OCI-LY1 (cell line): ENCODE measurements at regions not wholly inside any gene's neighbourhood (a gene's known extent, or its start where the extent isn't known, plus 50 kb on each side); places are given as distances from the start of the nearest gene placed in this dataset.

ENCODE experiments used
- H2AFZ ChIP-seq: fragments of 200-600 bp; sonication (generic), shearing (Covaris generic); 2 replicates; pipeline ENCODE4 v1.6.0; 2014; ENCODE audit warnings: antibody characterized with exemption, mild to moderate bottlenecking, low read length
- H3F3A ChIP-seq: fragments of 200-600 bp; sonication (generic), shearing (Covaris generic); 2 replicates; pipeline ENCODE4 v1.6.0; 2014; ENCODE audit warnings: mild to moderate bottlenecking, antibody characterized with exemption, low read length, moderate library complexity; ENCODE audit not compliant: insufficient read depth
- H3K27ac ChIP-seq: fragments of 200-600 bp; sonication (generic); 2 replicates; pipeline ENCODE4 v1.5.1; 2014; ENCODE audit warnings: low read length, mixed run types, mild to moderate bottlenecking, low read depth; ENCODE audit not compliant: poor library complexity, severe bottlenecking
- H3K27me3 ChIP-seq: fragments of 200-600 bp; sonication (generic); 2 replicates; pipeline ENCODE4 v1.6.0; 2014; ENCODE audit warnings: antibody characterized with exemption, mild to moderate bottlenecking, low read length, moderate library complexity; ENCODE audit not compliant: insufficient read depth
- H3K36me3 ChIP-seq: fragments of 200-600 bp; sonication (generic); 2 replicates; pipeline ENCODE4 v1.6.1; 2014; ENCODE audit warnings: mild to moderate bottlenecking, antibody characterized with exemption, low read length, moderate library complexity, mixed read lengths; ENCODE audit not compliant: insufficient read depth
- H3K4me1 ChIP-seq: fragments of 200-600 bp; sonication (generic); 2 replicates; pipeline ENCODE4 v1.5.1; 2014; ENCODE audit warnings: mild to moderate bottlenecking, low read length, moderate library complexity; ENCODE audit not compliant: insufficient read depth, severe bottlenecking
- H3K4me2 ChIP-seq: fragments of 200-600 bp; sonication (generic), shearing (Covaris generic); 2 replicates; pipeline ENCODE4 v1.6.1; 2014; ENCODE audit warnings: low read length
- H3K4me3 ChIP-seq: fragments of 200-600 bp; sonication (generic); 2 replicates; pipeline ENCODE4 v1.5.1; 2014; ENCODE audit warnings: low read length, low read depth, mild to moderate bottlenecking, mixed read lengths; ENCODE audit not compliant: poor library complexity, severe bottlenecking
- H3K79me2 ChIP-seq: fragments of 200-600 bp; shearing (Covaris generic); 2 replicates; pipeline ENCODE4 v1.6.1; 2016; ENCODE audit warnings: mixed run types, low read length, mixed read lengths; ENCODE audit not compliant: insufficient read depth
- H3K9ac ChIP-seq: fragments of 200-600 bp; sonication (generic), shearing (Covaris generic); 2 replicates; pipeline ENCODE4 v1.6.1; 2014; ENCODE audit warnings: mild to moderate bottlenecking, low read length, mixed read lengths
- H3K9me2 ChIP-seq: fragments of 200-600 bp; sonication (generic), shearing (Covaris generic); 2 replicates; pipeline ENCODE4 v1.6.1; 2014; ENCODE audit warnings: low read depth, mild to moderate bottlenecking, low read length, mixed read lengths
- H3K9me3 ChIP-seq: fragments of 200-600 bp; shearing (Covaris generic); 2 replicates; pipeline ENCODE4 v1.6.1; 2014; ENCODE audit warnings: low read length, mixed read lengths
- H4K20me1 ChIP-seq: fragments of 200-600 bp; sonication (generic), shearing (Covaris generic); 2 replicates; pipeline ENCODE4 v1.6.0; 2016; ENCODE audit warnings: mild to moderate bottlenecking, low read length; ENCODE audit not compliant: insufficient read depth
- EZH2 ChIP-seq: fragments of 200-600 bp; sonication (generic), shearing (Covaris generic); IDR thresholded peaks from 2 replicates; pipeline ENCODE4 v1.8.0; 2017; ENCODE audit warnings: borderline replicate concordance, mixed run types, mild to moderate bottlenecking, antibody characterized with exemption, low read length, moderate library complexity, mixed read lengths
- TF ChIP-seq, protein P1 (sequence below): fragments of 200-600 bp; sonication (generic), shearing (Covaris generic); IDR thresholded peaks from 2 replicates; pipeline ENCODE4 v1.5.1; 2017; ENCODE audit warnings: mild to moderate bottlenecking, antibody characterized with exemption, low read length, moderate library complexity, mixed read lengths

DNA sequence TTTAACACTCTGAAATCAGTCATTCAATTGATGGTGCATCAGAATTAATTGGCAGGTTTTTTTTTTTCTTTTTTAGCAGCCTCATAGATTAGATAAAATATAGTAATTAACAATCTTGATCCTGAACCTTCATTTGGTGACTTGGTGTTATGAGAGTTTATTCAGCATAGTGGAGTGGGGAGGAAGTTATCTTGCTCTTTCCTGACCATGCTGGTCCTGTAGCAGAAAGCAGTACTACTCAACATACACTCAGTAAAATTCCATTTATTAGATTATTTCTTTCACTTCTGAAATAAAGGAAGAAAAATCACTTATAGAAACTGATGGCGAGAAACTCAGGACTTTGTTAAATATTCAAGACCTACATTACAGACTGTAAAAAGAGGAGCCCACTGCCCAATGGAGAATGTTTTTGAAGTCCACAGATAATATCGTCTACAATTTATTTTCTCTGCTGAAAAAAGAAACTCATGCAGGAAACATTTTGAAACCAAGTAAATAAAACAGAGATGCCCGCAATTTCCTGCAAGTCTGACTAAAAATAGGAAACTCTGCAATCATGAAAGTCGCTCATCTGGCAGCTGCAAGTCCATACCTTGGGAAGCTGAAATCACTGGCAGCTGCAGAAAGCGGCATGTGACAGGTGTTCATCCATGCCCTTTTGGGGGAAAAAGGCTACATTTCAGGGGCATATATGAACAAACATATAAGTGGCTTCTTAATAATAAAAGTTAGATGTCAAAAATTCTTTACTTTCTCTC, 233.2 kb upstream of the RFX3 start:
- no peak overlapping the region for H3K4me2 ChIP-seq
- no peak overlapping the region for H3K4me3 ChIP-seq
- H3K9ac ChIP-seq, result no peak overlapping the region
- H3K4me1 ChIP-seq, result no peaks in the 10 kb centered on the region
- H3K9me3 ChIP-seq, result no peaks in the 10 kb centered on the region
- H3K36me3 ChIP-seq, result no peaks in the 10 kb centered on the region
- H3F3A ChIP-seq, result no peaks in the 10 kb centered on the region
- no peak overlapping the region for H3K27ac ChIP-seq
- no peaks in the 10 kb centered on the region for H4K20me1 ChIP-seq
- TF ChIP-seq EZH2, result no peak
- TF ChIP-seq, protein P1, sequence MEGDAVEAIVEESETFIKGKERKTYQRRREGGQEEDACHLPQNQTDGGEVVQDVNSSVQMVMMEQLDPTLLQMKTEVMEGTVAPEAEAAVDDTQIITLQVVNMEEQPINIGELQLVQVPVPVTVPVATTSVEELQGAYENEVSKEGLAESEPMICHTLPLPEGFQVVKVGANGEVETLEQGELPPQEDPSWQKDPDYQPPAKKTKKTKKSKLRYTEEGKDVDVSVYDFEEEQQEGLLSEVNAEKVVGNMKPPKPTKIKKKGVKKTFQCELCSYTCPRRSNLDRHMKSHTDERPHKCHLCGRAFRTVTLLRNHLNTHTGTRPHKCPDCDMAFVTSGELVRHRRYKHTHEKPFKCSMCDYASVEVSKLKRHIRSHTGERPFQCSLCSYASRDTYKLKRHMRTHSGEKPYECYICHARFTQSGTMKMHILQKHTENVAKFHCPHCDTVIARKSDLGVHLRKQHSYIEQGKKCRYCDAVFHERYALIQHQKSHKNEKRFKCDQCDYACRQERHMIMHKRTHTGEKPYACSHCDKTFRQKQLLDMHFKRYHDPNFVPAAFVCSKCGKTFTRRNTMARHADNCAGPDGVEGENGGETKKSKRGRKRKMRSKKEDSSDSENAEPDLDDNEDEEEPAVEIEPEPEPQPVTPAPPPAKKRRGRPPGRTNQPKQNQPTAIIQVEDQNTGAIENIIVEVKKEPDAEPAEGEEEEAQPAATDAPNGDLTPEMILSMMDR, result no peak
- no peaks in the 10 kb centered on the region for H3K27me3 ChIP-seq
- no peaks in the 10 kb centered on the region for H3K9me2 ChIP-seq
- no peaks in the 10 kb centered on the region for H3K79me2 ChIP-seq
- H2AFZ ChIP-seq, result no peak overlapping the region

DNA sequence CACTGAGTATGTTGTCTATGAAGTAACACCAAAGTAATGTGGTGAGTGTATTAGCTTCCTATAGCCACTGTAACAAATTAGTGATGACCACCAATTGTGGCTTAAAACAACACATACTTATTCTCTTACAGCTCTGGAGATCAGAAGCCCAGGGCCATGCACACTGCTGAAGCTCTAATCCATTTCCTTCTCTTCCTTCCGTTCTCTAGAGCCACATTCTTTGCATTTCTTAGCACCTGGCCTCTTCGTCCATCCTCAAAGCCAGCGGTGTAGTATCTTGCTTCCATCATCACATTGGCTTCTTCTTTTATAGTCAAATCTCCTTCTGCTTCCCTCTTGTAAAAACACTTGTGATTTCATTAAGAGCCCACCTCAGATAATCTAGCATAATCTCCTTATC, 230.3 kb upstream of the RFX3 start:
- TF ChIP-seq EZH2, result no peak
- TF ChIP-seq, protein P1, result no peak
- H3K79me2 ChIP-seq, result no peaks in the 10 kb centered on the region
- H3K9me2 ChIP-seq, result no peaks in the 10 kb centered on the region
- no peak overlapping the region for H3K4me3 ChIP-seq
- H3K9ac ChIP-seq, result no peak overlapping the region
- H3K36me3 ChIP-seq, result no peaks in the 10 kb centered on the region
- no peaks in the 10 kb centered on the region for H3K9me3 ChIP-seq
- H4K20me1 ChIP-seq, result no peaks in the 10 kb centered on the region
- no peak overlapping the region for H3K4me2 ChIP-seq
- H2AFZ ChIP-seq, result no peak overlapping the region
- H3K27me3 ChIP-seq, result no peaks in the 10 kb centered on the region
- H3F3A ChIP-seq, result no peaks in the 10 kb centered on the region
- H3K4me1 ChIP-seq, result no peaks in the 10 kb centered on the region
- no peak overlapping the region for H3K27ac ChIP-seq

DNA sequence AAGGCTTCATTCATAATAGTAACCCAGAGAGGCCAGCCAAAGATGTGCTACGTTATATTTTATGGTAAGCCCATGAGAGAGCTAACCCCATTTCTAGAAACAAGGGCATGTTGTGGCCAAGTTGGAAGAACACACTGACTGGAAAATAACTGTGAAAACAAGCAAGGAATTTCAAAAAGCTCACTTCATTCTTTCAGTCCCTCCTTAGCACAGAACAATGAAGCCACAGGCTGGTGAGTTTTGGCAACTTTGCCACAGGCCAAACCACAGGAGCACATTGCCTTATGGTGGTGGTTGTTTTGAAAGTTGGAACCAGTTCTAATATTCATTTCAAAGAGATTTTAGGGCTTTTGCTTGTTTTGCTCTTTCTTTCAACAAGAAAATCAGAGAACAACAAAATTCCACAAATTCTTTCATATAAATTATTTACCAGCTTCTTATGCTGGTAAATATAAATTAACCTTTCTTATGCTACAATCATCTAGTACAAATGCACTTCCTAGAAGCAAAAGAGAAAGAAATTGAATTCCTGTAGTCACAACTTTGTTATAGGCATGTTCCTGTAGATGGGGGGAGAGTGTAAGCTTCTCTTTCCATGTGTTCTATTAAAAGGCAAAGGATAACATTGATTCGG, 225.4 kb upstream of the RFX3 start:
- Histone ChIP-seq H3K4me2 (no peak overlapping the region), H3K79me2 (no peaks in the 10 kb centered on the region), H3K9me2 (no peaks in the 10 kb centered on the region), H3K9ac (no peak overlapping the region), H3F3A (no peaks in the 10 kb centered on the region), H3K4me3 (no peak overlapping the region), H3K9me3 (no peaks in the 10 kb centered on the region), H3K36me3 (no peaks in the 10 kb centered on the region), H4K20me1 (no peaks in the 10 kb centered on the region), H3K4me1 (no peaks in the 10 kb centered on the region), H2AFZ (no peak overlapping the region), H3K27ac (no peak overlapping the region), H3K27me3 (no peaks in the 10 kb centered on the region)
- TF ChIP-seq EZH2, result no peak
- TF ChIP-seq, protein P1, result no peak
